ENCODE measurements at regions not wholly inside any gene's neighbourhood (a gene's known extent, or its start where the extent isn't known, plus 50 kb on each side); places are given as distances from the start of the nearest gene placed in this dataset.

- Histone ChIP-seq H3K36me3 (ENCODE audit: low read depth, low read length) (no peaks in the 10 kb centered on the region), H3K9ac (ENCODE audit: low read length) (no peak overlapping the region), H3F3A (ENCODE audit: low read length, unreplicated experiment) (no peaks in the 10 kb centered on the region), H4K20me1 (ENCODE audit: low read length) (no peaks in the 10 kb centered on the region), H3K9me3 (ENCODE audit: low read length) (no peaks in the 10 kb centered on the region), H3K27ac (ENCODE audit: low read length) (no peak overlapping the region), H2AFZ (ENCODE audit: low read length) (no peak overlapping the region), H3K4me3 (ENCODE audit: low read length) (no peak overlapping the region), H3K4me2 (ENCODE audit: low read length) (no peak overlapping the region), H3K27me3 (ENCODE audit: low read length) (peaks cover 51% of the 10 kb centered on the region), H3K79me2 (ENCODE audit: low read length) (no peaks in the 10 kb centered on the region), H3K9me2 (replicated peaks; ENCODE audit: low read length) (no peaks in the 10 kb centered on the region), H3K4me1 (ENCODE audit: insufficient read depth, low read length) (no peaks in the 10 kb centered on the region)
- POLR2A ChIA-PET (ENCODE audit: unreplicated experiment): no interaction called here
- intact Hi-C loops (cut with micrococcal nuclease): no loop called here
- no peak for TF ChIP-seq EZH2phosphoT487 (IDR thresholded peaks at IDR 0.05; ENCODE audit: borderline replicate concordance, low read length)
- no peak for TF ChIP-seq EZH2 (IDR thresholded peaks at IDR 0.05; ENCODE audit: low read length, unreplicated experiment)
- no peak for TF ChIP-seq CTCF (conservative IDR thresholded peaks at IDR 0.05; ENCODE audit: low read depth, low read length)
- no TSS peak for BruUV-seq (replicated peaks)
- no peak for ATAC-seq
- DNase-seq: no peak
- CTCF ChIA-PET: no interaction called here
These were observed 387.7 kb upstream of the CLINT1 start for GRCh38 chr5:158246661-158247060.

GRCh38 chr5:158245513-158245912 is 386.6 kb upstream of the CLINT1 start:
- DNase-seq: no peak
- no peaks in the 10 kb centered on the region for H3K9me3 ChIP-seq (ENCODE audit: low read length)
- no peaks in the 10 kb centered on the region for H3K4me1 ChIP-seq (ENCODE audit: insufficient read depth, low read length)
- ATAC-seq: no peak
- no peak for TF ChIP-seq EZH2 (IDR thresholded peaks at IDR 0.05; ENCODE audit: low read length, unreplicated experiment)
- TF ChIP-seq CTCF (conservative IDR thresholded peaks at IDR 0.05; ENCODE audit: low read depth, low read length): no peak
- no peak for TF ChIP-seq EZH2phosphoT487 (IDR thresholded peaks at IDR 0.05; ENCODE audit: borderline replicate concordance, low read length)
- intact Hi-C loops (cut with micrococcal nuclease): no loop called here
- H3K4me3 ChIP-seq (ENCODE audit: low read length): no peak overlapping the region
- no peak overlapping the region for H3K27ac ChIP-seq (ENCODE audit: low read length)
- CTCF ChIA-PET: no interaction called here
- no peaks in the 10 kb centered on the region for H4K20me1 ChIP-seq (ENCODE audit: low read length)
- H3F3A ChIP-seq (ENCODE audit: low read length, unreplicated experiment): no peaks in the 10 kb centered on the region
- no peaks in the 10 kb centered on the region for H3K36me3 ChIP-seq (ENCODE audit: low read depth, low read length)
- BruUV-seq (replicated peaks): no TSS peak
- H3K4me2 ChIP-seq (ENCODE audit: low read length): no peak overlapping the region
- POLR2A ChIA-PET (ENCODE audit: unreplicated experiment): no interaction called here
- H3K9ac ChIP-seq (ENCODE audit: low read length): no peak overlapping the region
- H2AFZ ChIP-seq (ENCODE audit: low read length): no peak overlapping the region
- no peaks in the 10 kb centered on the region for H3K79me2 ChIP-seq (ENCODE audit: low read length)
- H3K9me2 ChIP-seq (replicated peaks; ENCODE audit: low read length): no peaks in the 10 kb centered on the region
- H3K27me3 ChIP-seq (ENCODE audit: low read length): peaks cover 54% of the 10 kb centered on the region

- DNase-seq: no peak
- TF ChIP-seq EZH2phosphoT487 (IDR thresholded peaks at IDR 0.05; ENCODE audit: borderline replicate concordance, low read length) (no peak), EZH2 (IDR thresholded peaks at IDR 0.05; ENCODE audit: low read length, unreplicated experiment) (no peak), CTCF (conservative IDR thresholded peaks at IDR 0.05; ENCODE audit: low read depth, low read length) (no peak)
- Histone ChIP-seq H4K20me1 (ENCODE audit: low read length) (no peaks in the 10 kb centered on the region), H3K27ac (ENCODE audit: low read length) (no peak overlapping the region), H3K4me3 (ENCODE audit: low read length) (no peak overlapping the region), H3K36me3 (ENCODE audit: low read depth, low read length) (no peaks in the 10 kb centered on the region), H3K4me2 (ENCODE audit: low read length) (no peak overlapping the region), H2AFZ (ENCODE audit: low read length) (no peak overlapping the region), H3K27me3 (ENCODE audit: low read length) (peaks cover 56% of the 10 kb centered on the region), H3K9me3 (ENCODE audit: low read length) (no peaks in the 10 kb centered on the region), H3F3A (ENCODE audit: low read length, unreplicated experiment) (no peaks in the 10 kb centered on the region), H3K79me2 (ENCODE audit: low read length) (no peaks in the 10 kb centered on the region), H3K9me2 (replicated peaks; ENCODE audit: low read length) (no peaks in the 10 kb centered on the region), H3K9ac (ENCODE audit: low read length) (no peak overlapping the region), H3K4me1 (ENCODE audit: insufficient read depth, low read length) (no peaks in the 10 kb centered on the region)
- BruUV-seq (replicated peaks): no TSS peak
- ChIA-PET CTCF (no interaction called here), POLR2A (ENCODE audit: unreplicated experiment) (no interaction called here)
- intact Hi-C loops (cut with micrococcal nuclease): no loop called here
- ATAC-seq: no peak
These were observed 385.9 kb upstream of the CLINT1 start for GRCh38 chr5:158244882-158245281.

Measured in PC-3 (cell line).